HG03558 (cell line): ENCODE measurements at regions not wholly inside any gene's neighbourhood (a gene's known extent, or its start where the extent isn't known, plus 50 kb on each side); places are given as distances from the start of the nearest gene placed in this dataset.

Experiments used
- ATAC-seq: cut with Tn5 transposase; IDR thresholded peaks from one replicate; pipeline ENCODE4 v1.9.1; 2021; ENCODE audit warnings: moderate number of reproducible peaks; ENCODE audit not compliant: unreplicated experiment; ENCODE audit errors: extremely low read depth

- no peak for ATAC-seq
Observed at GRCh38 chr10:78817804-78818203, 251.0 kb upstream of the ZMIZ1 start.

GRCh38 chr10:78819361-78820006 is 249.3 kb upstream of the ZMIZ1 start:
- ATAC-seq: no peak

DNA sequence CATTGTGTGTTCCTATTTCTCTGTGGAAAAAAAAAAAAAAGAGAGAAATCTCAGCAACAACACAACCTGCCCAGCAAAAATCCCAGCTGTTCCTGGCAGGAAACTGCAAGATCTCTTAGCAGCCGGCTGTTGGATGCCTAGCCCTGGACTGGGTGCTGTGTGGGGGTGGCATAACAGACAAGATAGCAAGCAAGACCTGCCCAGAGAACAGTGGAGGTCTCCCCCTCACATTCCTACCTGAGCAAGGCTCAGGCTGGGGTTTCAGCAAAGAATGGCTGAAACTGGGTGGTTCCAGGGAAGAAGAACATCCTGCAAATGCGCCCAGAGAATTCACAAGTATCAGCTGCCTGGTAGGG is 248.8 kb upstream of the ZMIZ1 start:
- ATAC-seq: no peak

DNA sequence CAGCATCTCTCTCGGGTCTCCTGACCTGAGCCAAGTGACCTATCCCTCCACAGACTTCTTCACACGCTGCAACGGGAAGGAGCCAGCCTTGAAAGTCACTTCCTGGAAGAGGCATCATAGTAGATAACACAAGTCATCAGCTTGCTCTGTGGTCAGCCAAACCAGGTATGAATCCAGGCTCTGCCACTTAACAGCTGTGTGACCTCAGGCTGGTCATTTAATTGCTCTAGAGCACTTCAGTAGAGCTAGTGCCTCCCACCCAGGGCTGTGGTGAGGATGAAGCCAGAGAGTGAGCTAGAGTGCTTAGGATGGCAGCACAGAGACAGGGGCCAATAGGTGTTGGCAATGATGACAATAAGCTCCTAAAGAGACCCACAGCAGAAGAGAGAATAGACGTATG is 247.7 kb upstream of the ZMIZ1 start:
- no peak for ATAC-seq

GRCh38 chr10:78828647-78829539 is 239.9 kb upstream of the ZMIZ1 start:
- ATAC-seq: no peak

DNA sequence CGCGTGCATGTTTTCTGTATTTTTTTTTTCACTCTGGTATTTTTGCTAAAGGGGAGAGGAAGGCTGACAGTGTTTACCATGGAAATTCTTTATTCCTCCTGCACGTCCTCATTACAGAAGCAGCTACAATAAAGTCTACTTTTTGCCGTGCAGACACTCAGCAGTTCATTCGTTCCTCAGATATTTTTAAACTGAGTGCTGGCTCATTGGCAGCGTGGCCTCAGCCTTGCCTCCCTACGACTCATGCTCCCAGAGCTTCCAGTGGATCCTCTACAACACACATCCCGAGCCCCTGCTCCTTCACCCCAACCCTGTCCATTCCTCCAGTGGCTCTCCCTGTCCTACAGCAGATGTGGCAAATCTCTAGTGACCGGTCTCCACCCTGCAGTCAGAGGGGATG is 239.2 kb upstream of the ZMIZ1 start:
- ATAC-seq: no peak

- no peak for ATAC-seq
Observed at GRCh38 chr10:78830062-78830975, 238.4 kb upstream of the ZMIZ1 start.

DNA sequence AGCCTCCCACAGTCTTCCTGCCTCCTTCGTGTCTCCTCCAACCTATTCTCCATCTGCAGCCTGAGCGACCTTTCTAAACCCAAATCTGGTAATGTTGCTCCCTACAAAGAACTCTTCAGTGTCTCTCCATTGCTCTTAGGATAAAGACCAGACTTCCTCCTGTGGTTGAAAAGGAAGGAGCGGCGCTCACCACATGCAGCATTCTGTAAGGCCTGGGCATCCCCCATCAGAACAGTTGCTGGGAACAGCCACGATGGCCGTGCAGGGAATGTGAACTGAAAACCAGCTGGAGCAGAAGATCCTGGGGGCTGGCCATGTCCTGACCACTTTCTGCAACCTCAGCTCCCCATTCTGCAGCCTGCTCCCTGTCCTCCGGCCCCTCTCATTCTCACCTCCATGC is 237.8 kb upstream of the ZMIZ1 start:
- ATAC-seq: no peak

DNA sequence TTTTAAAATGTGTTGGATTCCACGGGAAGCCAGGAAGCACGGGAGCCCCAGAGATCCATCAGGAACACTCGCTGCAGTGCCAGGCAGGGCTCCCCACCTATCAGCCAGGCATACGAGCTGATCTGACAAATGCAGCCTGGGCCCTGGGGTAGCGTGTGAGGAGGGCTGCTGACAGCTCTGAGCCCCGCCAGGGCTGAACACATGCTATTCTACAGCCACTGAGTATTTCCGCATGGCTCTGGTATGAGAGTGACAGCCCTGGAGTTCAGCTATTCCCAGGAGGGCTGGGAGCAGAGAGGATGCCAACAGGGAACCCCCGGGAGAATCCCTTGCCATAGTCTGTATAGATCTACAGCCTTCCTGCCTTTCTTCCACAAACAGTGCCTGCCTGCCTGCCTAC is 237.3 kb upstream of the ZMIZ1 start:
- no peak for ATAC-seq

- no peak for ATAC-seq
Observed at GRCh38 chr10:78832281-78832680, 236.5 kb upstream of the ZMIZ1 start.

DNA sequence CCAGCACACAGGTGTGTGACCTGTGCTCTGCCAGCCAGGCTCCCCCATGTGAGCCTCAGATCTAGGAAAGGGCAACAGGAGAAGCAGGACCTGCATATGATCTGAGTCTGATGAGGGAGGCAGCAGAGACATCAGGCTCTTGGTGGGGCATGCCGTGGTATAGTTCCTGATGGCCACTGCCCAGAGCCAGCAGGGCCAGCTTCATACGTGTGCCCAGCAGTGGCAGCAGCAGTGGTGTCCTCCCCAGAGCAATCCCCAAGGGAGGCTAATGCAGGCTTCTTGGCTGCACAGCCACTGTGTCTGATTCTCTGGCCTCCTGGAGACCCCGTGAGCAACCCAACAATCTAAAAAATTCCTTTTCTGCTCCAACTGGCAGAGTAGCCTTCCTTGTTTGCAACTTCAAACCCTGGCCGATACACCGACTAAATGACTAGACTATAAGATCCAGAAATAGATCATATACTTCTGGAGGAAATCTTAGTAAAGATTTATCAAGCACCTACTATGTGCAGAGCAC is 230.6 kb upstream of the ZMIZ1 start:
- ATAC-seq: no peak

DNA sequence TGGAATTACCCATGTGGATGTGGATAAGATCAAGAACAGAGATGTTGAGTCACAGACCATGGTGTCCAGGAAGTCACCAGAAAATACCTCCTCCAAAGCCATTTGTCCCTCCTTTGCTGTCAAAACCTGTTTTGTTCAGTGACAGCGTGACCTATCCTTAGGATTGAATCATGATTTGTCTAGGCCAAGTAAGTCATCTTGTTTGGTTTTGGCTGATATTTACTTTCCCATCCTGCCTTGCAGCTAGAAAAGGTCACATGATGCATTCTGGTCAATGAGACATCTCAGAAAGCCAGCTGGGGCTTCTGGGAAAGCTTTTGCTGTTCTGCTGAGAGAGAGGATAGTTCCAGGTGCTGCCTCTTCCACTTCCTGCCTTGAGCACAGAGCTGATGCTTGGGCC is 225.3 kb upstream of the ZMIZ1 start:
- ATAC-seq: no peak

GRCh38 chr10:78844960-78845607 is 223.7 kb upstream of the ZMIZ1 start:
- no peak for ATAC-seq

DNA sequence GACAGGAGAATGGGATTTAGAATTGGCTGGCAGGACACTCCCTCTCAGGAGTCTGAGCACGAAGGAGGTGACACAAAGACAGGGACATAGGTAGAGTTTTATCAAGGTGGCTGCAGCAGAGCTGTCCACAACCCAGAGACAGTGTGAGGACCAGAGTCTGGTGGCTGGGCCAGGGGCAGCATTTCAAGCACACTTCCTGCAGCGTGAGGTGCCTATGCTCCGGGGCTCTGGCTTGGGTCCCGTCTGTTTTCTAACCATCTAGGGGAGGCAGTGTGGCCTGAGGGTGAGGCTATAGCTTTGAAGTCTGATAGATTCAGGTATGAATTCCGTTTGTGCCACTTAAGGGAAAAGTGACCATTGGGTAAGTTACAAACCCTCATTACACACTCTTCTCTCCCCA is 222.7 kb upstream of the ZMIZ1 start:
- ATAC-seq: no peak

GRCh38 chr10:78846760-78847159 is 222.0 kb upstream of the ZMIZ1 start:
- no peak for ATAC-seq

GRCh38 chr10:78847485-78847884 is 221.3 kb upstream of the ZMIZ1 start:
- no peak for ATAC-seq

- ATAC-seq: no peak
Observed at GRCh38 chr10:78849115-78849514, 219.7 kb upstream of the ZMIZ1 start.

DNA sequence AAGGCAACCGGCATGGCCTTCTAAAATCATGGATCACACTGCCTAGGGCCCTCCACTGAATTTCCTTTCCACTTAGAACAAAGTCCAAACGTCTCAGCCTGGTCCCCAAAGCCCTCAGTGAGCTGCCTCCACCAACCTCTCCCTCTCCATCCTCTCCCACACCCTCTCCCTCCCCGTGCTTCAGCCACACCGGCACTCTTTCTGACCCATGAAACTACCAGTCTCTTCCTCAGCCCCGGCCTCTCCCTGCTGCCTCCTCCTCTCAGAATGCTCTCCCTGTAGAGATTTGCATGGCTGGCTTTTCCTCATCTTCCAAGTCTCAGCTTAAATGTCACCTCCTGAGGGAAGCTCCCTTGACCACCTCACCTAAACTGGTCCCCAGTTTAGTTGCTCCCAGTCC is 219.0 kb upstream of the ZMIZ1 start:
- ATAC-seq: no peak

DNA sequence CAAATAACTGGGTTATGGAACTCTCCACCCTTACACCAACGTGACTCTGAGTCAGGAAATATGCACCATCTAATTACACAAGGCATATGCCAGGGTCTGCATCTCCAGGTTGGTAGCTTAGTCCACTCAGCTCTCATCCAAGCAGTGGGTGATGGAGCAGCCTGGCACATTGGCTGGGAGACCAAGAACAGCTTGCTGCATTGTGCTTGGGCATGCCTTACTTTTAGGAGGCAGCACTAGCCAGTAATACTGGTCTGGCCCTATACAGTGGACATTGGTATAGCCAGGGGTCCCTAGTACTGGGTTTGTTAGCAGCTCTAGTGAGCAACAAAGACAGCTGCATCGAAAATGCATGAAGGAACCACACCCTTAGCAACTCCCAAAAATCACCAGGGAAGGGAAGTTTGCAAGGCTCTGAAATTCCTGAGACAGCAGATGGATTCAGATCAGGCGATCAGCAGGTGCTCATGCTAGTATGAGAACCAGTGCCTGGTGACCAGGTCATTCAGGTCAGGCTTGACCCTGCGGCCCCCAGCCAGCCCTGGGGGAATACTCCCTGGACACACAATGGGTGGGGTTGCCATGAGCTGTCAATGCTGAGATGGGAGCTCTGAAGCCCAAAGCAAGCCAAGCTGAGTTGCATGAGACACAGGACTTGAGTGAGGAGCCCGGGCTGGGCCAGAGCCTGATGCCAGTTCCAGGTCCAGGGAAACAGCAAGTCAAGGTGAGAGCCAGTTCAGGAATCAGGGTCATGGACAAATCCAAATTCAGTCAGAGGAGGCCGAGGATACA is 217.9 kb upstream of the ZMIZ1 start:
- no peak for ATAC-seq
